ENCODE measurements at regions not wholly inside any gene's neighbourhood (a gene's known extent, or its start where the extent isn't known, plus 50 kb on each side); places are given as distances from the start of the nearest gene placed in this dataset.

DNA sequence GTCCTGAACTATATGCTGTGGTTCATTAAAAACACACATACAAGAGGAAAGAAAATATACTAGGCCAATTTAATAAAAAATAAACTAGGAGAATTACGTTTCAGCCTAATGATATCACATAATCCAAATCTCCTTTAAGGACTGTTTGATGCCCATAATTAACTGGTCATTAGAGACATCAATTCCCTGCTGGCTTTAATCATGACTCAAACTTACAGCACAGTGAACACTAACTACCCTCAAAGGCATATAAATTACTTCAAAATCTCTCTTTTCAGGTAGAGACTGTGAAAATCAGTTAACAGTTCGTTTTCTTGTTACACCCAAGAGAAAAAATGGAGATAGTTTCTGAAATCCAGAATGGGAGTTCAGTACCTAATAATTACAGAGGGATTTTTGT lies 567.4 kb downstream of the CBLN2 start:
- TF ChIP-seq SIN3A (IDR thresholded peaks at IDR 0.05; ENCODE audit: borderline replicate concordance, insufficient read depth, low read depth, low read length) (no peak), POLR2AphosphoS5 (IDR thresholded peaks at IDR 0.05; ENCODE audit: low read depth, low read length) (no peak)
- TF ChIP-seq, protein P1, sequence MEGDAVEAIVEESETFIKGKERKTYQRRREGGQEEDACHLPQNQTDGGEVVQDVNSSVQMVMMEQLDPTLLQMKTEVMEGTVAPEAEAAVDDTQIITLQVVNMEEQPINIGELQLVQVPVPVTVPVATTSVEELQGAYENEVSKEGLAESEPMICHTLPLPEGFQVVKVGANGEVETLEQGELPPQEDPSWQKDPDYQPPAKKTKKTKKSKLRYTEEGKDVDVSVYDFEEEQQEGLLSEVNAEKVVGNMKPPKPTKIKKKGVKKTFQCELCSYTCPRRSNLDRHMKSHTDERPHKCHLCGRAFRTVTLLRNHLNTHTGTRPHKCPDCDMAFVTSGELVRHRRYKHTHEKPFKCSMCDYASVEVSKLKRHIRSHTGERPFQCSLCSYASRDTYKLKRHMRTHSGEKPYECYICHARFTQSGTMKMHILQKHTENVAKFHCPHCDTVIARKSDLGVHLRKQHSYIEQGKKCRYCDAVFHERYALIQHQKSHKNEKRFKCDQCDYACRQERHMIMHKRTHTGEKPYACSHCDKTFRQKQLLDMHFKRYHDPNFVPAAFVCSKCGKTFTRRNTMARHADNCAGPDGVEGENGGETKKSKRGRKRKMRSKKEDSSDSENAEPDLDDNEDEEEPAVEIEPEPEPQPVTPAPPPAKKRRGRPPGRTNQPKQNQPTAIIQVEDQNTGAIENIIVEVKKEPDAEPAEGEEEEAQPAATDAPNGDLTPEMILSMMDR (IDR thresholded peaks at IDR 0.05) = no peak
